Adrenal gland (tissue), 9 donors: ENCODE measurements at regions not wholly inside any gene's neighbourhood (a gene's known extent, or its start where the extent isn't known, plus 50 kb on each side); places are given as distances from the start of the nearest gene placed in this dataset.

Source experiments
- DNase-seq, 7 donors: peaks; one replicate each; pipeline ENCODE4 v3.0.0-alpha.2; 2019 to 2020
- H3K27ac ChIP-seq, 5 donors: fragments of 200-600 bp; sonication (generic) in 4 of 5; 1 replicate in 3 of 5; 2 replicates in 2 of 5; pipeline versions ENCODE4 v1.5.1 to v1.8.0; 2016 to 2020; ENCODE audit warnings: mild to moderate bottlenecking in 1 of 5
- H3K27me3 ChIP-seq: fragments of 200-600 bp; 2 replicates; pipeline ENCODE4 v1.8.0; 2021
- H3K36me3 ChIP-seq, 2 donors: fragments of 200-600 bp; replicated peaks in 1 of 2; 1 replicate in 1 of 2; 2 replicates in 1 of 2; pipeline versions ENCODE4 v1.5.1 to v1.8.0; 2018 to 2022
- H3K4me1 ChIP-seq, 2 donors: fragments of 200-600 bp; replicated peaks in 1 of 2; 1 replicate in 1 of 2; 2 replicates in 1 of 2; pipeline versions ENCODE4 v1.5.1 to v1.8.0; 2018 to 2021
- H3K4me3 ChIP-seq, 4 donors: fragments of 200-600 bp; sonication (generic) in 3 of 4; one replicate each; pipeline ENCODE4 v1.5.1; 2016 to 2018
- H3K9me3 ChIP-seq, 3 donors: fragments of 200-600 bp; sonication (generic) in 1 of 3; replicated peaks in 1 of 3; 1 replicate in 2 of 3; 2 replicates in 1 of 3; pipeline versions ENCODE4 v1.5.1 to v1.8.0; 2016 to 2021
- POLR2A ChIP-seq, 2 donors: fragments of 450-650 bp; IDR thresholded peaks; one replicate each; pipeline ENCODE4 v1.6.1; 2017; ENCODE audit warnings: antibody characterized with exemption in 2 of 2, mild to moderate bottlenecking in 2 of 2, moderate library complexity in 1 of 2
- WGBS, 4 donors: extraction: QIAGEN DNeasy Blood & Tissue Kit in 2 of 4; methylation state at CpG; one replicate each; pipeline versions ENCODE4 v1.1.5 to v1.1.7; 2013 to 2017; 5-methylcytosine and 5-hydroxymethylcytosine counted together
- intact Hi-C, 2 donors: fragments of 100-400 bp; cut with DNase I; formaldehyde crosslinking; loops; one replicate each; pipeline versions ENCODE4 v1.14.1 to v1.15.0; 2022 to 2023
- TF ChIP-seq, protein P1 (sequence below), 6 experiments: fragments of 450-650 bp in 4 of 6; fragments of 200-600 bp in 2 of 6; sonication (generic) in 1 of 6; IDR thresholded peaks; 1 replicate in 5 of 6; 2 replicates in 1 of 6; pipeline versions ENCODE4 v1.5.1 to v1.8.0; 2016 to 2021; ENCODE audit warnings: antibody characterized with exemption in 6 of 6, mild to moderate bottlenecking in 2 of 6, moderate library complexity in 1 of 6
- donor health status: healthy with polysubstance abuse.
- donor health status: Bipolar disorder and iron deficiency.
- donor health status: DM: yes; HTN: yes; CAD: no.
- donor health status: DM: no; HTN: no; CAD: no.
- donor health status: DM: no; HTN: no; CAD: no.

DNA sequence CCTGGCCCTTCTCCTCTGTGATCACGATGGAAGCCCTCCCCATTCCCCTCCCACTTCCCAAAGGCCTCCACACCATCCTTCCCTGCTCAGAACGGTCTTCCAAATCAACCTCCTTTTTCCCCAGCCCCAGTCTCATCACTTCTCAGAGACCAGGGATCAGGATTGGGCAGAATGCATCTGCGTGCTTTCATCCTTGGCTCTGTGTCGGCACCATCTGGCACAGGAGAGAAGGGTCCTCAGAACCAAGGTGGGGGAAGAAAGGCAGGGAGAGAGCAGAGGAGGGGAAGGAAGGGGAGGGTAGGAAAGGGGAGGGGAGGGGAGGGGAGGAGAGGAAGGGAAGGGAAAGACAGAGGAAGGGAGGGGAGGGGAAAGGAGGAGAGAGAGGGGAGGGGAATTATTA is 52.4 kb upstream of the FICD start:
- no peaks in the 10 kb centered on the region for H3K36me3 ChIP-seq
- no peak for DNase-seq
- H3K4me3 ChIP-seq: no peak overlapping the region
- no peaks in the 10 kb centered on the region for H3K9me3 ChIP-seq
- TF ChIP-seq, protein P1, sequence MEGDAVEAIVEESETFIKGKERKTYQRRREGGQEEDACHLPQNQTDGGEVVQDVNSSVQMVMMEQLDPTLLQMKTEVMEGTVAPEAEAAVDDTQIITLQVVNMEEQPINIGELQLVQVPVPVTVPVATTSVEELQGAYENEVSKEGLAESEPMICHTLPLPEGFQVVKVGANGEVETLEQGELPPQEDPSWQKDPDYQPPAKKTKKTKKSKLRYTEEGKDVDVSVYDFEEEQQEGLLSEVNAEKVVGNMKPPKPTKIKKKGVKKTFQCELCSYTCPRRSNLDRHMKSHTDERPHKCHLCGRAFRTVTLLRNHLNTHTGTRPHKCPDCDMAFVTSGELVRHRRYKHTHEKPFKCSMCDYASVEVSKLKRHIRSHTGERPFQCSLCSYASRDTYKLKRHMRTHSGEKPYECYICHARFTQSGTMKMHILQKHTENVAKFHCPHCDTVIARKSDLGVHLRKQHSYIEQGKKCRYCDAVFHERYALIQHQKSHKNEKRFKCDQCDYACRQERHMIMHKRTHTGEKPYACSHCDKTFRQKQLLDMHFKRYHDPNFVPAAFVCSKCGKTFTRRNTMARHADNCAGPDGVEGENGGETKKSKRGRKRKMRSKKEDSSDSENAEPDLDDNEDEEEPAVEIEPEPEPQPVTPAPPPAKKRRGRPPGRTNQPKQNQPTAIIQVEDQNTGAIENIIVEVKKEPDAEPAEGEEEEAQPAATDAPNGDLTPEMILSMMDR (IDR thresholded peaks at IDR 0.05): no peak
- no peak for TF ChIP-seq POLR2A (IDR thresholded peaks at IDR 0.05)
- peaks cover 4% of the 10 kb centered on the region for H3K27me3 ChIP-seq
- no peak overlapping the region for H3K27ac ChIP-seq
- 32 to 62% (median 38%) methylated on average over 4 of the region's 4 CpGs for WGBS, 4 donors
- intact Hi-C loops: no loop called here
- H3K4me1 ChIP-seq: no peaks in the 10 kb centered on the region

GRCh38 chr12:108461058-108461660 is 53.9 kb upstream of the FICD start:
- no peak overlapping the region for H3K27ac ChIP-seq
- WGBS, 4 donors: 58 to 76% (median 66%) methylated on average over 4 of the region's 4 CpGs
- TF ChIP-seq, protein P1 (IDR thresholded peaks at IDR 0.05): no peak
- no peak for TF ChIP-seq POLR2A (IDR thresholded peaks at IDR 0.05)
- intact Hi-C loops: no loop called here
- peaks cover 4% of the 10 kb centered on the region for H3K27me3 ChIP-seq
- H3K4me1 ChIP-seq: no peaks in the 10 kb centered on the region
- no peak overlapping the region for H3K4me3 ChIP-seq
- no peak for DNase-seq
- no peaks in the 10 kb centered on the region for H3K36me3 ChIP-seq
- H3K9me3 ChIP-seq: no peaks in the 10 kb centered on the region

- no peaks in the 10 kb centered on the region for H3K36me3 ChIP-seq
- no peaks in the 10 kb centered on the region for H3K4me1 ChIP-seq
- no peak overlapping the region for H3K4me3 ChIP-seq
- intact Hi-C loops: loop anchor here in 1 of 2 donors (10.0 kb wide), 1 partner anchor 224 kb away; no protein-coding TSS in a partner anchor
- no peak for DNase-seq
- H3K9me3 ChIP-seq: no peaks in the 10 kb centered on the region
- peaks cover 4% of the 10 kb centered on the region for H3K27me3 ChIP-seq
- TF ChIP-seq, protein P1 (IDR thresholded peaks at IDR 0.05): no peak
- no peak for TF ChIP-seq POLR2A (IDR thresholded peaks at IDR 0.05)
- no peak overlapping the region for H3K27ac ChIP-seq
- 29 to 83% (median 42%) methylated on average over 2 to 3 of the region's 3 CpGs for WGBS, 4 donors
Observed at GRCh38 chr12:108459149-108459548, 55.9 kb upstream of the FICD start.

DNA sequence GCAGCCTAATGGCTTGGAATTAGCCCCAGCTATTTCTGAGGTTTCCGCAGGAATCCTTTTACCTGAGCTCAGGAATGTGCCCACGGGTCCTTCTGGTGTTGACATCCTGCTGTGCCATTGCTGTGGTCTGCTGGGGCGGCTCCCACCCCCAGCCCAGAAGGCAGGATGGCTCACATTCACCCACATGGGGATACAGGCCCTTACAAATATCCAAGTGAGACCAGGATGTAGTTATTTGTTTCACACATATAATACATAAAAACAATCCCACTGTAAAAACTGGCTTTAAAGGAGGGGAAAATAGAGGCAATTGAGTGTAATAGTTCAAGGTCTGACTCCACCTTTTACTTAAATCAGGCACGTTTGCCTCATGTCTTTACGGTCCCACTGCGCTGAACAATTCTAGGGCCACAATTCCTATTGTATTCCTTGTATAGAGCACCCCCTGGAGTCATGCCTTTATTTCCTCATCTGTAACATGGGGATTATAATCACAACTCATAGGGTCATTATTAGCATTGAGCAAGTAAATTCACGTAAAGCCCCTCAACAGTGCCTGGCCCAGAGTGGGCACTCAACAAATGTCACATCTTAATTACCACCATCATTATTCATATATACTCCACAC is 57.2 kb upstream of the FICD start:
- H3K27me3 ChIP-seq: peaks cover 4% of the 10 kb centered on the region
- TF ChIP-seq, protein P1 (IDR thresholded peaks at IDR 0.05): no peak
- TF ChIP-seq POLR2A (IDR thresholded peaks at IDR 0.05): no peak
- DNase-seq: no peak
- 38 to 52% (median 46%) methylated on average over 7 of the region's 7 CpGs for WGBS, 4 donors
- H3K4me1 ChIP-seq: no peaks in the 10 kb centered on the region
- no peaks in the 10 kb centered on the region for H3K9me3 ChIP-seq
- intact Hi-C loops: loop anchor here in 1 of 2 donors (10.0 kb wide), 1 partner anchor 223 kb away; no protein-coding TSS in a partner anchor
- no peak overlapping the region for H3K27ac ChIP-seq
- no peaks in the 10 kb centered on the region for H3K36me3 ChIP-seq
- no peak overlapping the region for H3K4me3 ChIP-seq
